Mesothelial cell of epicardium (in vitro differentiated cells): ENCODE measurements at regions not wholly inside any gene's neighbourhood (a gene's known extent, or its start where the extent isn't known, plus 50 kb on each side); places are given as distances from the start of the nearest gene placed in this dataset.
"Not testable (repeated sequence)": the region's sequence is repeated elsewhere in the genome, so short reads cannot be mapped to it uniquely, and the experiment has no call there.

Experiments
- DNase-seq, 2 experiments: peaks; one replicate each; pipeline ENCODE4 v3.0.0; 2021; ENCODE audit warnings: low spot score in 2 of 2; ENCODE audit not compliant: unreplicated experiment in 2 of 2
- H3K27ac Mint-ChIP-seq: 2 replicates; pipeline ENCODE4 v1.8.0; 2021; ENCODE audit warnings: mixed read lengths
- H3K27me3 Mint-ChIP-seq: 2 replicates; pipeline ENCODE4 v1.8.0; 2021; ENCODE audit warnings: low read depth, mixed read lengths
- H3K36me3 Mint-ChIP-seq: 2 replicates; pipeline ENCODE4 v1.8.0; 2021; ENCODE audit warnings: mixed read lengths
- H3K4me1 Mint-ChIP-seq: 2 replicates; pipeline ENCODE4 v1.8.0; 2021; ENCODE audit warnings: mixed read lengths
- H3K4me3 Mint-ChIP-seq: 2 replicates; pipeline ENCODE4 v1.8.0; 2021; ENCODE audit warnings: mild to moderate bottlenecking, moderate library complexity, mixed read lengths
- H3K9me3 Mint-ChIP-seq: 2 replicates; pipeline ENCODE4 v1.8.0; 2021; ENCODE audit warnings: mixed read lengths
- TF ChIP-seq, protein P1 (sequence below): fragments of 200-600 bp; sonication (generic); IDR thresholded peaks from one replicate; pipeline ENCODE4 v1.5.0; 2021; ENCODE audit warnings: antibody characterized with exemption; ENCODE audit not compliant: unreplicated experiment

DNA sequence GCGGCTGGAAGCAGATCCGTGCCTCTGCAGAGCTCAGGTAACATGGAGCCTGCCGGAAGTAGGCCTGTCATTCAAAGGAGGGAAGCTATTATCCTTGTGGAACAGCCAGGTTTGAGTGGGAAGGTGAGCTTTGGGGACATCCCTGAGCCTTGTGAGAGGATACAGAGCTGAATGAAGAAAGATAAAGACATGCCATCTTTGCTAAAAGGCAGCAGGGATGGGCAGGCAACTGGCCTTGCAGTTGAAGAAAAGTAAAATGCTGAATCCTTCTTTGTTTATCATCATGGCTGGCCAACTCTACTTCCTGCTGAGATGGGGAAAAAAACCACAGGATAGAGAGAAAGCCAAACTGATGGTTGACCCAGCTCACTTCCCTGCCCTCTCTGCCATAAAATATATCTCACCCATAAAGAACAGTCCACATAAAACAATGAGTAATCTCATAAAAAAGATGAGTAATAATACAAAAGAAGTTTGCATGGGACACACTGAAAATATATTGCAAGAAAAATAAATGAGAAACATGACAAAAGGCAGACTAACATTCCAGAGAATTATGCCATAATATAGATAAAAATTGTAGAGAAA lies 226.3 kb downstream of the DLEU7 start:
- Mint-ChIP-seq H3K4me1 (peaks cover 33% of the 10 kb centered on the region), H3K9me3 (peaks cover 3% of the 10 kb centered on the region), H3K4me3 (no peak overlapping the region), H3K36me3 (no peaks in the 10 kb centered on the region), H3K27ac (peak overlapping the region; percentile 68), H3K27me3 (no peaks in the 10 kb centered on the region)
- TF ChIP-seq, protein P1, sequence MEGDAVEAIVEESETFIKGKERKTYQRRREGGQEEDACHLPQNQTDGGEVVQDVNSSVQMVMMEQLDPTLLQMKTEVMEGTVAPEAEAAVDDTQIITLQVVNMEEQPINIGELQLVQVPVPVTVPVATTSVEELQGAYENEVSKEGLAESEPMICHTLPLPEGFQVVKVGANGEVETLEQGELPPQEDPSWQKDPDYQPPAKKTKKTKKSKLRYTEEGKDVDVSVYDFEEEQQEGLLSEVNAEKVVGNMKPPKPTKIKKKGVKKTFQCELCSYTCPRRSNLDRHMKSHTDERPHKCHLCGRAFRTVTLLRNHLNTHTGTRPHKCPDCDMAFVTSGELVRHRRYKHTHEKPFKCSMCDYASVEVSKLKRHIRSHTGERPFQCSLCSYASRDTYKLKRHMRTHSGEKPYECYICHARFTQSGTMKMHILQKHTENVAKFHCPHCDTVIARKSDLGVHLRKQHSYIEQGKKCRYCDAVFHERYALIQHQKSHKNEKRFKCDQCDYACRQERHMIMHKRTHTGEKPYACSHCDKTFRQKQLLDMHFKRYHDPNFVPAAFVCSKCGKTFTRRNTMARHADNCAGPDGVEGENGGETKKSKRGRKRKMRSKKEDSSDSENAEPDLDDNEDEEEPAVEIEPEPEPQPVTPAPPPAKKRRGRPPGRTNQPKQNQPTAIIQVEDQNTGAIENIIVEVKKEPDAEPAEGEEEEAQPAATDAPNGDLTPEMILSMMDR, result no peak
- DNase-seq, result no peak

DNA sequence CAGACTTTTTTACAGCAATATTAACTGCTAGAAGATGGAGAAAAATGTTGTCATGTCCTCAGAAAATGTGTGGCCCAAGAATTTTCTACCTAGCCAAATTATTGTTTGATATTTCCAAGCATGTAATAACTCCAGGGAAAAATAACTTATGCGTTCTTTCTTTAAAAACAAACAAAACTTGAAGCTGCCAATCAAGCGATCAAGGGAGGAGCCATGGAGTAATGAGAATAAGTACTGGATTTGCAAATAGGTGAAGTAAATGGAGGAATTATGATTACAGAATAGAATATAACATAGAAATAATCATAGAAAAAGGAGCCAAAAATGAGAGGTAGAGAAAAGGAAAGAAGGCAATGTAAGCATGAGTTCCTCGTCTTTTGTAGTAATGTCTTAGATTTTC lies 225.3 kb downstream of the DLEU7 start:
- H3K27me3 Mint-ChIP-seq, result peaks cover 1% of the 10 kb centered on the region
- TF ChIP-seq, protein P1, result no peak
- H3K36me3 Mint-ChIP-seq, result no peaks in the 10 kb centered on the region
- H3K27ac Mint-ChIP-seq, result peak overlapping the region; percentile 68
- H3K9me3 Mint-ChIP-seq, result peaks cover 3% of the 10 kb centered on the region
- no peak overlapping the region for H3K4me3 Mint-ChIP-seq
- peaks cover 33% of the 10 kb centered on the region for H3K4me1 Mint-ChIP-seq
- no peak for DNase-seq

DNA sequence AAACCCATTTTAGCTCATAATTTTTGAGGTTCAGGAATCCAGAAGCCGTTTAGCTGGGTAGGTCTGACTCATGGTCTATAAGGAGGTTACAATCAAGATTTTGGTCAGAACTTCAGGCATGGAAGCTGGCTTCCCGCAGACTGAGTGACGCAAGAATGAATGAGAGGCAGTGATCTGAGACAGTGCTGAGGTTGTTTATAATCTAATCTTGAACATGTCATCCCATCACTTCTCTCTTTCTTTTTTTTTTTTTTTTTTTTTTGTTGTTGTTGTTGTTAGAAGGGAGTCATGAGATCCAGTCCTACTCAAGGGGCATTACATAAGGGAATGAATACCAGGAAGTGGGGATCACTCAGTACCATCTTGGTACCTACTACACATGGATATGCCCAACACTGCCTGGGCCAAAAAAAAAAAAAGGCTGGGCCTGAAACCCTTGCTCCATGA lies 217.4 kb downstream of the DLEU7 start:
- peaks cover 1% of the 10 kb centered on the region for H3K27me3 Mint-ChIP-seq
- no peak overlapping the region for H3K4me3 Mint-ChIP-seq
- H3K27ac Mint-ChIP-seq, result no peak overlapping the region
- no peaks in the 10 kb centered on the region for H3K4me1 Mint-ChIP-seq
- TF ChIP-seq, protein P1, result no peak
- no peaks in the 10 kb centered on the region for H3K9me3 Mint-ChIP-seq
- no peak for DNase-seq
- H3K36me3 Mint-ChIP-seq, result peaks cover 1% of the 10 kb centered on the region

DNA sequence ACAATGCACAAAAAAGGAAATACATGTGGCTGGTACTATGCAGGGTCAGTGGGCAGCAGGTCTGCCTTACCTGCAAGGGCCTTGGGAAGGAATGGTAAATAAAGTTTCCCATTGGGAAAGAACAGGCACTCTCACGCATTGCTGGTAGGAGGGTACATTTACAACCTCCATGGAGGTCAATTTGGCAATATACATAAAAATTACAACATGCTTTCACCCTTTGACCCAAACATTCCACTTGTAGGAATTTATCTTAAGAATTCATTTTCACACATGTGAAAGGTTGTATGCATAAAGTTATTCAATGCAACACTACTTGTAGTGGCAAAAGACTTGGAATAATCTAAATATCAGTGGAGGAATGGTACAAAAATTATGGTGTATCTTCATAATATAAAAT lies 216.4 kb downstream of the DLEU7 start:
- H3K27me3 Mint-ChIP-seq, result peaks cover 1% of the 10 kb centered on the region
- H3K4me3 Mint-ChIP-seq, result no peak overlapping the region
- H3K36me3 Mint-ChIP-seq, result peaks cover 1% of the 10 kb centered on the region
- no peak overlapping the region for H3K27ac Mint-ChIP-seq
- H3K9me3 Mint-ChIP-seq, result no peaks in the 10 kb centered on the region
- DNase-seq, result no peak
- H3K4me1 Mint-ChIP-seq, result no peaks in the 10 kb centered on the region
- TF ChIP-seq, protein P1, result no peak

DNA sequence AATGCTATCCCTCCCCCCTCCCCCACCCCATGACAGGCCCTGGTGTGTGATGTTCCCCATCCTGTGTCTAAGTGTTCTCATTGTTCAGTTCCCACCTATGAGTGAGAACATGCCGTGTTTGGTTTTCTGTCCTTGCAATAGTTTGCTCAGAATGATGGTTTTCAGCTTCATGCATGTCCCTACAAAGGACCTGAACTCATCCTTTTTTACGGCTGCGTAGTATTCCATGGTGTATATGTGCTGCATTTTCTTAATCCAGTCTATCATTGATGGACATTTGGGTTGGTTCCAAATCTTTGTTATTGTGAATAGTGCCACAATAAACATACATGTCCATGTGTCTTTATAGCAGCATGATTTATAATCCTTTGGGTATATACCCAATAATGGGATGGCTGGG lies 215.0 kb downstream of the DLEU7 start:
- not testable (repeated sequence) for H3K4me3 Mint-ChIP-seq, DNase-seq, H3K4me1 Mint-ChIP-seq, H3K27ac Mint-ChIP-seq, H3K9me3 Mint-ChIP-seq, H3K27me3 Mint-ChIP-seq, H3K36me3 Mint-ChIP-seq

DNA sequence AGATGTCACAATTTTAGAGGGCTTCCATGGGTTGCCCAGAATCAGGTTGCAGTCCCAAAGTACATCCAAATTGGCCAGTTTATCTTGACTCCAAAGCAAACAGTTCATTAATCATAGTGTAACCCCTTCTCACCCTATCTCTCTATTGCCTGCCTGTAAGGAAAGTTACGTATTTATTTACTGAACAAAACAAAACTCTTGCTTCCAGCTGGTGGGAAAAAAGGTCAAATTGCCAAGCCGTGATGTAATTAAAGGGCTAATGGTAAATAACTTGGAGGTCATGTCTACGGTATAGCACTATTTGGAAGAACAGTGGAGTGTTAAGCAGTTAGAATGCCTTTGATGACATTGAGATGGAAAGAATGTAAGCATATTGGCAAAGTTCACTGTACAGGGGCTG lies 214.0 kb downstream of the DLEU7 start:
- Mint-ChIP-seq H3K4me1 (no peaks in the 10 kb centered on the region), H3K4me3 (no peak overlapping the region), H3K9me3 (no peaks in the 10 kb centered on the region), H3K27ac (no peak overlapping the region), H3K36me3 (peaks cover 1% of the 10 kb centered on the region), H3K27me3 (no peaks in the 10 kb centered on the region)
- DNase-seq, result no peak
- TF ChIP-seq, protein P1, result no peak
